PFSK-1 (cell line): ENCODE measurements at regions not wholly inside any gene's neighbourhood (a gene's known extent, or its start where the extent isn't known, plus 50 kb on each side); places are given as distances from the start of the nearest gene placed in this dataset.

Experiments used
- FOXP2 ChIP-seq: optimal IDR thresholded peaks from 2 replicates; pipeline ENCODE3; 2011; ENCODE audit warnings: borderline replicate concordance, control low read depth, inconsistent platforms; ENCODE audit not compliant: insufficient read depth; ENCODE audit errors: extremely low read length, extremely low read depth
- POLR2AphosphoS5 ChIP-seq: IDR thresholded peaks from 2 replicates; pipeline ENCODE4 v1.6.1; 2012; ENCODE audit warnings: low read depth, mild to moderate bottlenecking, control low read depth, low read length, moderate library complexity
- SIN3A ChIP-seq: IDR thresholded peaks from 2 replicates; pipeline ENCODE4 v1.6.1; 2012; ENCODE audit warnings: mild to moderate bottlenecking, low read length, moderate library complexity, borderline replicate concordance; ENCODE audit not compliant: insufficient read depth
- TAF1 ChIP-seq: IDR thresholded peaks from 2 replicates; pipeline ENCODE4 v1.6.1; 2012; ENCODE audit warnings: low read length, control low read depth, borderline replicate concordance; ENCODE audit not compliant: insufficient read depth
- TF ChIP-seq, protein P1 (sequence below), 2 experiments: IDR thresholded peaks; 2 replicates each; pipeline versions ENCODE4 v1.6.1 to v1.8.0; 2011 to 2012; ENCODE audit warnings: low read depth in 2 of 2, low read length in 2 of 2, control low read depth in 1 of 2, inconsistent platforms in 1 of 2, mild to moderate bottlenecking in 1 of 2, moderate library complexity in 1 of 2; ENCODE audit not compliant: insufficient read depth in 1 of 2

DNA sequence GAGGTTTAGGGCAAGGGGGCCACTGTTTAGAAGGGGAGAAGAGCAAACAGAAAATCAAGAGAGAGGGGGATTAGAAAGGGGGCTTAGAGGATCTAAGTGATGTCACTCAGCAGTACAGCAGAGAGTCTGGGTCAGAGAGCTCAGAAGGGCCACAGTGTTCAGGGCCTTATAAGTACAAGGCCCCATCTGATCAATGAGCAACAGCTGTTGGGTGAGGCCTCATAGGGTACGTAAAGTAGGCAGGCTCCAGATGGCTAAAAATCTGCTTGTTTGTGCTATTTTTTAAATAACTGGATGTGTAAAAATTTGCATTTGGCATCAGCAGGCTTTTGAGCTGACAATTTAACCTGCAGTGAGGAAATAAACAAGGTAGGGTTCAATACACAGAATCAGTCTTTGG, 149.8 kb downstream of the SH3BGRL2 start:
- TF ChIP-seq TAF1: no peak
- no peak for TF ChIP-seq SIN3A
- TF ChIP-seq FOXP2: no peak
- TF ChIP-seq POLR2AphosphoS5: no peak
- TF ChIP-seq, protein P1, sequence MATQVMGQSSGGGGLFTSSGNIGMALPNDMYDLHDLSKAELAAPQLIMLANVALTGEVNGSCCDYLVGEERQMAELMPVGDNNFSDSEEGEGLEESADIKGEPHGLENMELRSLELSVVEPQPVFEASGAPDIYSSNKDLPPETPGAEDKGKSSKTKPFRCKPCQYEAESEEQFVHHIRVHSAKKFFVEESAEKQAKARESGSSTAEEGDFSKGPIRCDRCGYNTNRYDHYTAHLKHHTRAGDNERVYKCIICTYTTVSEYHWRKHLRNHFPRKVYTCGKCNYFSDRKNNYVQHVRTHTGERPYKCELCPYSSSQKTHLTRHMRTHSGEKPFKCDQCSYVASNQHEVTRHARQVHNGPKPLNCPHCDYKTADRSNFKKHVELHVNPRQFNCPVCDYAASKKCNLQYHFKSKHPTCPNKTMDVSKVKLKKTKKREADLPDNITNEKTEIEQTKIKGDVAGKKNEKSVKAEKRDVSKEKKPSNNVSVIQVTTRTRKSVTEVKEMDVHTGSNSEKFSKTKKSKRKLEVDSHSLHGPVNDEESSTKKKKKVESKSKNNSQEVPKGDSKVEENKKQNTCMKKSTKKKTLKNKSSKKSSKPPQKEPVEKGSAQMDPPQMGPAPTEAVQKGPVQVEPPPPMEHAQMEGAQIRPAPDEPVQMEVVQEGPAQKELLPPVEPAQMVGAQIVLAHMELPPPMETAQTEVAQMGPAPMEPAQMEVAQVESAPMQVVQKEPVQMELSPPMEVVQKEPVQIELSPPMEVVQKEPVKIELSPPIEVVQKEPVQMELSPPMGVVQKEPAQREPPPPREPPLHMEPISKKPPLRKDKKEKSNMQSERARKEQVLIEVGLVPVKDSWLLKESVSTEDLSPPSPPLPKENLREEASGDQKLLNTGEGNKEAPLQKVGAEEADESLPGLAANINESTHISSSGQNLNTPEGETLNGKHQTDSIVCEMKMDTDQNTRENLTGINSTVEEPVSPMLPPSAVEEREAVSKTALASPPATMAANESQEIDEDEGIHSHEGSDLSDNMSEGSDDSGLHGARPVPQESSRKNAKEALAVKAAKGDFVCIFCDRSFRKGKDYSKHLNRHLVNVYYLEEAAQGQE (IDR thresholded peaks at IDR 0.05; ENCODE audit: insufficient read depth in 1 of 2, low read depth in 2 of 2, low read length in 2 of 2): no peak

GRCh38 chr6:79778816-79779215, 147.7 kb downstream of the SH3BGRL2 start:
- no peak for TF ChIP-seq SIN3A
- TF ChIP-seq TAF1: no peak
- TF ChIP-seq, protein P1 (IDR thresholded peaks at IDR 0.05; ENCODE audit: insufficient read depth in 1 of 2, low read depth in 2 of 2, low read length in 2 of 2): no peak
- TF ChIP-seq FOXP2: no peak
- no peak for TF ChIP-seq POLR2AphosphoS5

DNA sequence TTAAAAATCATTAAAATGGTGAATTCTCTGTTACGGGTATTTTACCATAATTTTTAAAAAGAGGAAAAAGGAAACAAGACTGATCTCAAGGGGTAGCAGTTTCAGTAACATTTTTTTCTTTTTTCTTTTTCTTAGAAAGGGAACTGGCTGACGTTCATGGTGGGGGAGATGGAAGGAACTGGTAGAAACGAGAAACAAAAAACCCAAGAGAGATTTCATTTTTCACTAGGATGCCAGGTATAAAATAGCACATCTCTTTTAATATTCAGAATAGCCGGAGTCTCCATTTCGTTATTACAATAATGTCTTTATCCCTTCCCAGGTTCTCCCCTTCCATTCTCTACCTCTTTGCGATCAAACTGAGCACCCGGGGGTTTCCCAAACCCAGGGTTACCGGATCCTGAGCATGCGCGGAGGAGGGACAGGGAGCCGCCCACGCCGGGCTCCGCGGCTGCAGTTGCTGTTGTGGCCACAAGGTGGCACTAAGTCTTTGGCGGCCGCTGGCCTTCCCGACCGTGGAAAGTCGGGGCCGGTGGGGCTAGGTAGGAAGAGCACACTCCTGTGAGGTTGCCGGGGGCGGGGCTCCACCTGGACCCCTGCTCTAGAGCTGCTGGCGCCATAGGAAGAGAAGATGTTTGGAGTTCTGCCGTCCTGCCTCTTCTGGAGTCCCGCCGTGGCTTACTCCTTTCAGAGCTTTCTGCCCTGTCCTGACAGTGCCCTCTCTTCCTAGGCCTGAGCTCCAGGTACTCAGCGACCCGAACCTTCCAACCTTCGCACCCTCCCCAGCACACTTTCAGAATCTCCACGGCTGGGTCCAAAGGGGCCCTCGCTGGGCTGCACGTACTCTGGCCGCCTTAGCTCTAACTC, 146.8 kb downstream of the SH3BGRL2 start:
- TF ChIP-seq SIN3A (no peak), FOXP2 (no peak), POLR2AphosphoS5 (no peak), TAF1 (no peak)
- TF ChIP-seq, protein P1 (IDR thresholded peaks at IDR 0.05; ENCODE audit: insufficient read depth in 1 of 2, low read depth in 2 of 2, low read length in 2 of 2): no peak

GRCh38 chr6:79776076-79776475, 144.9 kb downstream of the SH3BGRL2 start:
- no peak for TF ChIP-seq FOXP2
- no peak for TF ChIP-seq SIN3A
- TF ChIP-seq, protein P1 (IDR thresholded peaks at IDR 0.05; ENCODE audit: insufficient read depth in 1 of 2, low read depth in 2 of 2, low read length in 2 of 2): no peak
- TF ChIP-seq POLR2AphosphoS5: no peak
- TF ChIP-seq TAF1: no peak

- TF ChIP-seq FOXP2 (no peak), TAF1 (no peak), SIN3A (no peak), POLR2AphosphoS5 (no peak)
- TF ChIP-seq, protein P1 (IDR thresholded peaks at IDR 0.05; ENCODE audit: insufficient read depth in 1 of 2, low read depth in 2 of 2, low read length in 2 of 2): no peak
These were observed 144.1 kb downstream of the SH3BGRL2 start for GRCh38 chr6:79775222-79775621.
